ENCODE measurements at regions not wholly inside any gene's neighbourhood (a gene's known extent, or its start where the extent isn't known, plus 50 kb on each side); places are given as distances from the start of the nearest gene placed in this dataset.

DNA sequence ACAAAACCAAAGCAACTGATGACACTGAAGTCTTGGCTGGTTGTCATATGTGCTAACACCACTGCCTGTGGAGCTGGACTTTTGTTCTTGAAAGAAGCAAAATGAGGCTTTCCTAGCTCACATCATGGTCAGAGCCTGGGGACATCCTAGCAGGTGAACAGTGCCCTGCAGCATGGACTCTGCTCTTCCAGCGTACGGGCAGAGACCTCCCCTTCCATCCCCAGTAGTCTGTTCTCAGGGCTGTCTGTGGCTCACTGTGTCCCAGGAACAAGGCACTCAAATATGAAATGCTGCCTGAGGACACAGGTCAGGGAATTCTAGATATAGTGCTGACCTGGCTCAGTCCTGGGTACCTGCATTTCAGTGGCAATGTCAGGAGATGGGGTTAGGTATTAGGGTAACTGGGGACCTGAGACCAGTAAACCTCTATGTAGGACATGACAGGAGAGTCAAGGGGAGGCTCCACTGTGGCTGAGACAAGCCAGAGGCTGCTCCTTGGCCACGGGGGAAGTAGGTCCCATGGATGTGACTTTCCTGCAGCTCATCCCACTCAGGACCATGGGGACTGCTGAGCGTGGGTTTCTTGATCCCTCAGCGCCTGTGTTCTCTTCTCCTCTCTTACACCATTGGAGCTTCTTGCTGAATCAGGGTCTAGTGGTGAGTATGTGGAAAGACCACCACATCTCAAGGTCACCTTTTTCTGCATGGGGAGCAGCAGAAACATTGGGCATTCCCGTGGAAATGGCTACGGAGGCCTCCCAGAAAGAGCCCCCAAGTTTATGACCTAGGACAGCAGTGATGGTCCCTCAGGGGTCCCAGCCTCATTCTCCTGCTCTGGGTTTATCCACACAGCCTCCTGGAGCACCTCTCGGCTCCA, 80.1 kb downstream of the ZNF280B start:
- TF ChIP-seq MTA1 (CRISPR knock-in tag; IDR thresholded peaks at IDR 0.05; ENCODE audit: borderline replicate concordance) (no peak), FLYWCH1 (CRISPR knock-in tag; IDR thresholded peaks at IDR 0.05) (no peak), JUND (CRISPR knock-in tag; IDR thresholded peaks at IDR 0.05) (no peak), CREB1 (IDR thresholded peaks at IDR 0.05) (no peak), CREB1 (CRISPR knock-in tag; IDR thresholded peaks at IDR 0.05) (no peak), POLR2A (IDR thresholded peaks at IDR 0.05; ENCODE audit: insufficient read depth in 1 of 2, low read depth in 2 of 2, low read length in 2 of 2) (no peak), ZSCAN31 (CRISPR knock-in tag; IDR thresholded peaks at IDR 0.05; ENCODE audit: low read depth) (no peak)
- TF ChIP-seq, protein P1, sequence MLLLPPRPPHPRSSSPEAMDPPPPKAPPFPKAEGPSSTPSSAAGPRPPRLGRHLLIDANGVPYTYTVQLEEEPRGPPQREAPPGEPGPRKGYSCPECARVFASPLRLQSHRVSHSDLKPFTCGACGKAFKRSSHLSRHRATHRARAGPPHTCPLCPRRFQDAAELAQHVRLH (CRISPR knock-in tag; IDR thresholded peaks at IDR 0.05; ENCODE audit: borderline replicate concordance, low read depth), result no peak
- TF ChIP-seq, protein P2, sequence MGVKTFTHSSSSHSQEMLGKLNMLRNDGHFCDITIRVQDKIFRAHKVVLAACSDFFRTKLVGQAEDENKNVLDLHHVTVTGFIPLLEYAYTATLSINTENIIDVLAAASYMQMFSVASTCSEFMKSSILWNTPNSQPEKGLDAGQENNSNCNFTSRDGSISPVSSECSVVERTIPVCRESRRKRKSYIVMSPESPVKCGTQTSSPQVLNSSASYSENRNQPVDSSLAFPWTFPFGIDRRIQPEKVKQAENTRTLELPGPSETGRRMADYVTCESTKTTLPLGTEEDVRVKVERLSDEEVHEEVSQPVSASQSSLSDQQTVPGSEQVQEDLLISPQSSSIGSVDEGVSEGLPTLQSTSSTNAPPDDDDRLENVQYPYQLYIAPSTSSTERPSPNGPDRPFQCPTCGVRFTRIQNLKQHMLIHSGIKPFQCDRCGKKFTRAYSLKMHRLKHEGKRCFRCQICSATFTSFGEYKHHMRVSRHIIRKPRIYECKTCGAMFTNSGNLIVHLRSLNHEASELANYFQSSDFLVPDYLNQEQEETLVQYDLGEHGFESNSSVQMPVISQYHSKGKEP (CRISPR knock-in tag; IDR thresholded peaks at IDR 0.05), result no peak
- TF ChIP-seq, protein P3, sequence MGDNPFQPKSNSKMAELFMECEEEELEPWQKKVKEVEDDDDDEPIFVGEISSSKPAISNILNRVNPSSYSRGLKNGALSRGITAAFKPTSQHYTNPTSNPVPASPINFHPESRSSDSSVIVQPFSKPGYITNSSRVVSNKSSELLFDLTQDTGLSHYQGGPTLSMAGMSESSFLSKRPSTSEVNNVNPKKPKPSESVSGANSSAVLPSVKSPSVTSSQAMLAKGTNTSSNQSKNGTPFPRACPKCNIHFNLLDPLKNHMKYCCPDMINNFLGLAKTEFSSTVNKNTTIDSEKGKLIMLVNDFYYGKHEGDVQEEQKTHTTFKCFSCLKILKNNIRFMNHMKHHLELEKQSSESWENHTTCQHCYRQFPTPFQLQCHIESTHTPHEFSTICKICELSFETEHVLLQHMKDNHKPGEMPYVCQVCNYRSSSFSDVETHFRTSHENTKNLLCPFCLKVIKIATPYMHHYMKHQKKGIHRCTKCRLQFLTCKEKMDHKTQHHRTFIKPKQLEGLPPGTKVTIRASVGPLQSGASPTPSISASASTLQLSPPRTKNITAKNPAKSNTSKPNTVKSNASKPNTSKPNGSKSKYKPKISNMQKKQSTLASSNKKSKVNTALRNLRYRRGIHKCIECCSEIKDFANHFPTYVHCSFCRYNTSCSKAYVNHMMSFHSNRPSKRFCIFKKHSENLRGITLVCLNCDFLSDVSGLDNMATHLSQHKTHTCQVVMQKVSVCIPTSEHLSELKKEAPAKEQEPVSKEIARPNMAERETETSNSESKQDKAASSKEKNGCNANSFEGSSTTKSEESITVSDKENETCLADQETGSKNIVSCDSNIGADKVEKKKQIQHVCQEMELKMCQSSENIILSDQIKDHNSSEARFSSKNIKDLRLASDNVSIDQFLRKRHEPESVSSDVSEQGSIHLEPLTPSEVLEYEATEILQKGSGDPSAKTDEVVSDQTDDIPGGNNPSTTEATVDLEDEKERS (CRISPR knock-in tag; IDR thresholded peaks at IDR 0.05), result no peak

Measured in HepG2 (cell line).